NOMO-1 (cell line): ENCODE measurements at regions not wholly inside any gene's neighbourhood (a gene's known extent, or its start where the extent isn't known, plus 50 kb on each side); places are given as distances from the start of the nearest gene placed in this dataset.

Experiments
- DNase-seq, 2 experiments: peaks; one replicate each; lab custom pipeline; 2025; ENCODE audit not compliant: unreplicated experiment in 2 of 2; lab: John Stamatoyannopoulos, UW

- DNase-seq, result no peak
Measured at GRCh38 chr3:74357881-74358280, 256.6 kb downstream of the CNTN3 start.

DNA sequence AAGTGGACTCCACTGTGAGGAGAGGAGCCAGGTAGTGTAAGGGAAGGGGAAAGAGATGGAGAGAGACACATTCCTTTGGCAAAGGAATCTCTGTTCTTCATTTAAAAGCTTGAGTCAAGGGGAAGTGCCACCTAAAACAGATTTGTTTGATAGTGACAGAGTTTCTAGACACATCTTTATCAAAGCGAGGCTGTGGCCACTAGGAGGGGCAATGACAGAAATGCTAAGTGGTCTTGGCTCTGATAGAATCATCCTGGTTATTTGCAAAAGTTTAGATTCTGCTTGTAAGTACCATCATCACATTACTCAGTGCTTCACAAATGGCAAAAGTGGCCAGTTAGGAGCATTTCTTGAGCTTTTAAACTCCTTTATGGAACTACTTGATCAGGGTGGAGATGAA is 261.4 kb downstream of the CNTN3 start:
- no peak for DNase-seq

- DNase-seq, result no peak
Measured at GRCh38 chr3:74352166-74352565, 262.3 kb downstream of the CNTN3 start.

DNA sequence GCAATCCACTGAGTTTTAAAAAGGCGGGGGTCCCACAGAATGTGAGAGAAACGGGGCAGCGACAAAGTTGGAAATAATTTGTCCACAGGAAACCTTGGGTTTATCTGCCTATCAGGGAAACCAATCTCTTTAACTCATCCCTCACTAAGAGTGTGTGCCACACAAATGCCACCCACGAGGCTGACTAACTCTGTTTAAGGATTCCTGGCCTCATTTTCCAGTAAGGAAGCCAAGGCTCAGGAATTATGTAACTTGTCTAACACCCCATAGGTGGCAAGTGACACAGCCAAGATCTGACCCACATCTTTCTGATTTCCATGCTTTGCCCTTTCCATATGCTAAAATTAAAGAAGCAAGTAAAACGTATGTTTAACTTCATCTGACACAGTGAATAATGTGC is 263.2 kb downstream of the CNTN3 start:
- no peak for DNase-seq

DNA sequence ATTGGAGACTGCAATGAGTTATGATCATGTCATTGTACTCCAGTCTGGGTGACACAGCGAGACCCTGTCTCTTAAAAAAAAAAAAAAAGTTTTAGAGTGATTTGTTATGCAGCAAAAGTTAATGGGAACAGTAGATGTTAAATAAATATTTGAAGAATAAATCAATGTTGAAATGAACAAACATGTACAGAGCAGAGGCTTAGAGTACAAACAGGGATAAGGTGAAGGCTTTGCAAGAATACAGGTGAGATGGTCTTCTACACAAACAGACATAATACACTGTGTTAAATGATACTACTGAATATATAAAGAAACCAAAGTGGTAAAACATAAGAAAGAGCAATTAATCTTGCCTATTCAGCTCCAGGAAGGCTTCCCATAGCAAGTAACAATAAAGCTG is 265.4 kb downstream of the CNTN3 start:
- no peak for DNase-seq

- no peak for DNase-seq
Measured at GRCh38 chr3:74347563-74348268, 266.7 kb downstream of the CNTN3 start.

DNA sequence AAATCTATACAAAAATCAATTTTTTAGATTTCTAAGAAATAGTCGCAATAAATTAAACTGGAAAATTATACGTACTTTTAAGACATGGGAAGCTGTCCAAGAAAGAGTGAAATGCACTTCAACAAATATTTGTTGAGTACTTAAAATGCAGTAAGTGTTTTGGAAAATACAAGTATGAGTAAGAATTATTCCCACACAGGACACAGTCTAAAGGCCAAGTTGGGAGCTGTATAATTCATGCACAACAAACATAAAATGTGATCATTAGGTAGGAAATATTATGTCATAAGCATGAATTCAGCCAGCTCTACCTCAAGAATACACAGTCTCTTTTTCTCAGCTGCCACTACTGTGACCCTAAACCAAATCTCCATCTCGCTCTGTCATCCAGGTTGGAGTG is 267.6 kb downstream of the CNTN3 start:
- DNase-seq, result no peak

- DNase-seq, result no peak
Measured at GRCh38 chr3:74345701-74346100, 268.8 kb downstream of the CNTN3 start.

- no peak for DNase-seq
Measured at GRCh38 chr3:74344865-74345440, 269.5 kb downstream of the CNTN3 start.

- no peak for DNase-seq
Measured at GRCh38 chr3:74343391-74343790, 271.1 kb downstream of the CNTN3 start.

- no peak for DNase-seq
Measured at GRCh38 chr3:74338998-74339397, 275.5 kb downstream of the CNTN3 start.

DNA sequence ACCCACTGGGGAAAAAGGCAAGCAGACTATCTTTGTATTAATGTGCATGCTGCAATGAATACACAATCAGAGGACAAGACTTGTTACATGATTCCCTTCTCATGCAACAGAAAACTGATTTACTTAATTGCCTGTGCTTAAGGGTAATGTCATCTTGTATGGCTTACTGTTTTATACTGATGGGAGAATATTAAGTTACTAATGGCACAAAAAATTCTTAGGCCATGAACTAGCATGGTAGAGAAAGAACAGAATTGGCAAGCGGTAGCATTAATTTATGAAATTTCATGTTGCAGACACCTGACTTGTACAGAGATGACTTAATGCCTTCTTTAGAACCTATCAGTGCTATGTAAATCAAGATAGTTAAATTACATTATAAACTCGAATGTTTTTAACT is 282.3 kb downstream of the CNTN3 start:
- no peak for DNase-seq

GRCh38 chr3:74331711-74332110 is 282.7 kb downstream of the CNTN3 start:
- no peak for DNase-seq

DNA sequence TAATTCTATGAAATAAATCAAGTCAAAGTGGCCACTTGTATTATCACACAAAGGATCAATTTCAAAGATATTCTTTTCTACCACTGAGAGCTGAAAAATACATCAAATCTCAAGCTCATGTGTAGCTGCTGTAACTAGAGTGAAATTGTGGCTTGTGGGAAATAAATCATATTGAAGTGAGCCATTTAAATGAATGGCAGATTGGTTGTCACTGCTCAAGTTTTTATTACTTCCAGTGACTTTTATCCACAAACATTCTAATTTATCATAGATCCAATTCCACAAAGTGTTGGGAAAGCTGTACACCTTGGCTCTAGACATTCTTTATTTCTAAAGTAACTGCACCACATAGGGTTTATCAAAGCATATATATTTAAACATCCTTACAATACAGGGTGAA is 285.4 kb downstream of the CNTN3 start:
- no peak for DNase-seq

DNA sequence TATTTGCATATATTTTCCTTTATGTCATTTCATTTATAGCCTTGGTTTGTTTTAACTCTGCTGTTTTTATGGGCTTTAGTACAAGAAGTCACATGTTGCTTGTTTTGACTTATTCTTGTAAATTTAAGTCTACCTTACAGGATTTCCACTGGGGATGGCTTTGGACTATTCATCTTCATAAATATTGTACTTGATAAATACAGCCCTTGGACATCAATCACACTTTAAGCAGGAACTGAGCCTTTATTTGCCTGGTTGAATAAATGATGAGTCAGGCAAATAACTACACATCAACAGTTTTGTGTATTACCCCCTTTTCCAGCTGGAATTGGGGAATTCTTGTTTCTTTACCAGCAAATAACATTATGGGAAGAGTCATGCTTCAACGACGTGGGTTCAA is 286.0 kb downstream of the CNTN3 start:
- no peak for DNase-seq

- DNase-seq, result no peak
Measured at GRCh38 chr3:74315291-74315690, 299.2 kb downstream of the CNTN3 start.

DNA sequence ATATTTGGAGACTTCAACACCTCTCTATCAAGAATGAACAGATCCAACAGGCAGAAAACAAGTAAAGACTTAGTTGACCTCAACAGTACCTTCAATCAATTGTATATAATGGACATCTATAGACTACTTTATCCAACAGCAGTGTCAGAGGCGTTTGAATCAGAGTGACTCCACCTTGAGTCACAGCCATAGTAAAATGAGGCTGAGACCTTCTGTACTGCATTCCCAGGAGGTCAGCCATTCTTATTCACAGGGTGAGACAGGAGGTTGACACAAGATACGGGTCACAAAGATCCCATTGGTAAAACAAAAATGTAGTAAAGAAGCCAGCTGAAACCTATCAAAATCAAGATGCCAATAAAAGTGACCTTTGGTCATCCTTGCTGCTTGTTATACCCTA is 299.8 kb downstream of the CNTN3 start:
- DNase-seq, result no peak

DNA sequence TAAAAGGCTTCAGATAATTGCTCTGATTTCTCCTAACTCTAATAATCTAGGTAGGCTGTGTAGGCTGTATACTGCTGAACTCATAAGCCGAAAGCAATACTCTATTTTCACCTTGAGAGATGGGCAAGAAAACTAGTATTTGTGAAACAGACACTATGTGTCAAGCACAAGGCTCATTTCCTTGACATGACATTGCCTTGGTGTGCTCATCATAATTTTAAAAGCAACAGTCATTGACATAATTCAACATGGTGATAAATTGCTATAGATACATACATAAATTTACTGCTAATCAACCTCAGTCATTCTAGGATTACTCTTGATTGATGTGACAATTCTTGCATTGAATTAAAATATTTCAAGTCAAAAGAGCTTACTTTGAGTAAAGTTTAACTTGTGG is 304.7 kb downstream of the CNTN3 start:
- no peak for DNase-seq

GRCh38 chr3:74304424-74304823 is 310.0 kb downstream of the CNTN3 start:
- DNase-seq, result no peak

DNA sequence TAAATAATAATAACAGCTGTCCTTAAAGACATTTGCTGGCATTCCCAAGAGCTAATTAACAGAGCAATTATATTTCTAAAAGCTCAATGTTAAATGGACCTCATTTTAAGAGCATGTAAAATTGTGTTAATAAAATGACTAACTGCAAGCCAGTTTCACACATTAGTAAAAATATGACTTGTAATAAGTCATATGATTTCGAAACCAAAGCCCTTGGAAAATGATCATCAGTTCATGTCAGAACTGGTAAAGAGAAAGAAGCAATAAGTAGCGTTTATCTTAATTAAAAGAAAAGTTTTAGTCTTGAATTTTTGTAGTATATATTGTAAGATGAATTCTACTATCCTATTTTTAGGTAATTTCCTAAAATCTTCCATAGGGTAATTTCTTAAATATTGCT is 310.7 kb downstream of the CNTN3 start:
- no peak for DNase-seq

DNA sequence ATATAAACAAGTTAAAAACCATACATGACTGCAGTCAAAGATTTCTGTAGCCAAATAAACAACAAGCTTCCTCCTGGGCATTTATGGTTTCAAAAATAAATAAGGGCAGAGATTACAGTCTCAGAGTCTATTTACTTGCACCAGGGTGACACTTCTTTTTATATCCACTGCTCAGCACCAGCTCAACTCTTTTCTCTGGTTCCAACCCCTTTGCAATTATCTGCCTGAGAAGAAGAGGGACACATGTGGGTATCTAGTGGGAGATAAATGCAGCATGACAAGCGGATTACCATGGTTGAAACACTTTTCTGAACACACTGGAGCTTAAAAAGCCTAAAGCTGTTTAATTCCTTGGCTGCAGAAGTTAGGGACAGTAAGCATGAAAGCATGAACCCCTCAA is 311.5 kb downstream of the CNTN3 start:
- no peak for DNase-seq

DNA sequence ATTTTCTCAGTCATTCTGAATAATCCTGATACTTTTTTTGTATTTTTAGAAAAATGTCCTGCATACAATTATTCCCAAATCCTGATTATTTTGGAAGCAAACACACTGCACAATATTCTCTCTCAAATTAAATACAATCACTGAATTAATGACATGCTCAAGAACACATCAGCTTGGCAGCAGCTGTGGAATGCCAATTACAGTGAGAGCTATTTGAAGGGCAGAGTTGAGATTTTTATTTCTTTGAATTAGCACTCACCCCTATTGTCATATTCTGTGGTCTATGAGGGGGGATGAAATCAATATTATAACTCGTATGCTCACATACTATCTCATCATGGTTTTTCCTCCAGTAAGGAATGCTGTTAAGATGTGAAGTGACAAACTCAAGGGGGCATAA is 312.2 kb downstream of the CNTN3 start:
- DNase-seq, result no peak

- no peak for DNase-seq
Measured at GRCh38 chr3:74301056-74301455, 313.4 kb downstream of the CNTN3 start.
